Progenitor cell of endocrine pancreas (in vitro differentiated cells): ENCODE measurements at regions not wholly inside any gene's neighbourhood (a gene's known extent, or its start where the extent isn't known, plus 50 kb on each side); places are given as distances from the start of the nearest gene placed in this dataset.
"Not testable (repeated sequence)": the region's sequence is repeated elsewhere in the genome, so short reads cannot be mapped to it uniquely, and the experiment has no call there.

ENCODE experiments used
- DNase-seq: peaks from one replicate; pipeline ENCODE4 v3.0.0; 2021; ENCODE audit warnings: low spot score; ENCODE audit not compliant: unreplicated experiment
- H3K27ac Mint-ChIP-seq: 2 replicates; pipeline ENCODE4 v1.8.0; 2021; ENCODE audit warnings: mild to moderate bottlenecking, moderate library complexity, mixed read lengths
- H3K27me3 Mint-ChIP-seq: 2 replicates; pipeline ENCODE4 v1.8.0; 2021; ENCODE audit warnings: mixed read lengths
- H3K36me3 Mint-ChIP-seq: 2 replicates; pipeline ENCODE4 v1.8.0; 2022; ENCODE audit warnings: mixed read lengths; ENCODE audit not compliant: insufficient read depth
- H3K4me1 Mint-ChIP-seq: 2 replicates; pipeline ENCODE4 v1.8.0; 2021; ENCODE audit warnings: low read depth, mixed read lengths
- H3K4me3 Mint-ChIP-seq: 2 replicates; pipeline ENCODE4 v1.8.0; 2021; ENCODE audit warnings: low read depth, mild to moderate bottlenecking, moderate library complexity, mixed read lengths
- H3K9me3 Mint-ChIP-seq: 2 replicates; pipeline ENCODE4 v1.8.0; 2021; ENCODE audit warnings: low read depth, mixed read lengths
- CTCF ChIP-seq: fragments of 200-600 bp; sonication (generic); IDR thresholded peaks from one replicate; pipeline ENCODE4 v1.5.0; 2021; ENCODE audit warnings: antibody characterized with exemption, mild to moderate bottlenecking; ENCODE audit not compliant: unreplicated experiment

DNA sequence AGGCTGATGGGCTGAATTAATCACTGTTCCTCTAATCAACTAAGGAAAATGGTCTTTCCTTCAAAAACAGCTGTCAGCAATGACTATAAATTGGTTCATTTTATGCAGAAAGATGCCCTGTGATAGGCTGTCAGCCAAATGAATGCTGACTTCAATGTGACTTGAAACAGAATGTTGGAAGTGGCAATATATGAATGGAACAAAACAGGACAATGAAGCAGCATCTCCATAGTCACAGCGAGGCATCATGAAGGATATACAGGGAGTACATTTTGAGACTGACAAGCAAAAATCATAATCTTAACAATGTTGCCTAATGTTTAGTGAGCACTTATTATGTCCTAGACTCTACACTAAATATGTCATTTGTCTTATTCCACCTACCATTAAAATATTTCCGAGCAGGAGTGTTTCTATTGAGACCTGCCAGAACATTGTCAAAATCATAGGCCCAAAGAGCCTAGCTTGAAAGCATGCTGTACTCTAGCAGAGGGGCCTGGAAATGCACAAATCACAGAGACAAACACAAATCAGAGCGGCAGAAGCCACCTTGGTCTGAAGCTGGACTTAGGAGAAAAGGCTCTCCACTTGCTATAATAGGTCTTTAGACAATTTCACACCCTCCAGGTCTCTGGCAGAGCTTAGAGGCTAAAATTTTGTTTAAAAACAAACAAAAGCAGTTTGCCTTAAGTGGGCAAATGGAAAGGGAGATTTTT, 63.3 kb downstream of the FAM50B start:
- H3K4me3 Mint-ChIP-seq = no peak overlapping the region
- no peak for DNase-seq
- TF ChIP-seq CTCF = no peak
- H3K9me3 Mint-ChIP-seq = peaks cover 9% of the 10 kb centered on the region
- H3K27me3 Mint-ChIP-seq = peaks cover 7% of the 10 kb centered on the region
- no peak overlapping the region for H3K27ac Mint-ChIP-seq
- H3K36me3 Mint-ChIP-seq = no peaks in the 10 kb centered on the region
- peaks cover 28% of the 10 kb centered on the region for H3K4me1 Mint-ChIP-seq

DNA sequence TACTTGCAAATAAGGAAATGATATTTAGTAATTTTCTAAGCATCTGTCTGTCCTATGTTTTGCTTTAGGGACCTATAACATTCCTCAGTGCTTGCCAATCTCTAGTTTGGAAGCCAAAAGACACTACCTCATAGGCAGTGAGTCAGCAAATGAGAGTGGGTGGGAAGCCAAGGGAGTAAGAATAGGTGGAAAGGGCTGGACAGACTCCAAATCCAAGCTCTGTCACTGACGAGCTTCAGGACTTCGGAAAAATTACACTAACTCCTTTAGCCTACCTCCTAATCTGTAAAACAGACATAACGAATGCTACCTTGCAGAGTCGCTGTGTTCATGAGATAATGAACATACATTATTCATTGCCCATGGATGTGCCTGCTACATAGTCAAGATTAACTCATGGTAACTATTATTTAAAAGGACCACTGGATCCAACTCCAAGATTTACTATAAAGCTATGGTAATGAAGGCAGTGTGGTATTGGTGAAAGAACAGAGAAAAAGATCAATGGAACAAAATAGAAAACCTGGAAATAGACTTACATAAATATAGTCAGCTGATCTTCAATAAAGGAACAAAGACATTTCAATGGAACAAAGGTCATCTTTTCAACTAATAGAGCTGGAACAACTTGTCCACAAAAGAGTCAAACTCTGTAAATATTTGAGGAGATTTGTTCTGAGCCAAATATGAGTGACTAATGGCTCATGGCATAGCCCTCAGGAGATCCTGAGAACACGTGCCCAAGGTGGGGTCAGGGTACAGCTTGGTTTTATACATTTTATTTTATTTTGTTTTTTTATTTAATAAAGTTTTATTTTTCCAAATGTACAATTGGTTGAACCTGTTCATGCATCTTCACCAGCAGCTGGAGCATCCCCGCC, 64.1 kb downstream of the FAM50B start:
- H3K4me3 Mint-ChIP-seq = peak overlapping the region; percentile 14

GRCh38 chr6:3913958-3914337, 64.8 kb downstream of the FAM50B start:
- no peak for DNase-seq
- peaks cover 14% of the 10 kb centered on the region for H3K9me3 Mint-ChIP-seq
- H3K36me3 Mint-ChIP-seq = no peaks in the 10 kb centered on the region
- peaks cover 20% of the 10 kb centered on the region for H3K4me1 Mint-ChIP-seq
- H3K27me3 Mint-ChIP-seq = peaks cover 7% of the 10 kb centered on the region
- H3K4me3 Mint-ChIP-seq = no peak overlapping the region
- no peak for TF ChIP-seq CTCF
- no peak overlapping the region for H3K27ac Mint-ChIP-seq

More for the DNA sequence above, 64.1 kb downstream of the FAM50B start:
- Mint-ChIP-seq H3K27me3 (peaks cover 7% of the 10 kb centered on the region), H3K9me3 (peaks cover 10% of the 10 kb centered on the region), H3K4me1 (peaks cover 23% of the 10 kb centered on the region), H3K27ac (peak overlapping the region; percentile 43), H3K36me3 (no peaks in the 10 kb centered on the region)
- no peak for DNase-seq
- TF ChIP-seq CTCF = no peak

- H3K27me3 Mint-ChIP-seq = peaks cover 7% of the 10 kb centered on the region
- H3K4me3 Mint-ChIP-seq = no peak overlapping the region
- peaks cover 14% of the 10 kb centered on the region for H3K9me3 Mint-ChIP-seq
- no peaks in the 10 kb centered on the region for H3K36me3 Mint-ChIP-seq
- no peak for TF ChIP-seq CTCF
- H3K27ac Mint-ChIP-seq = no peak overlapping the region
- DNase-seq = no peak
- H3K4me1 Mint-ChIP-seq = peaks cover 12% of the 10 kb centered on the region
These were observed 66.1 kb downstream of the FAM50B start for GRCh38 chr6:3915076-3915791.

DNA sequence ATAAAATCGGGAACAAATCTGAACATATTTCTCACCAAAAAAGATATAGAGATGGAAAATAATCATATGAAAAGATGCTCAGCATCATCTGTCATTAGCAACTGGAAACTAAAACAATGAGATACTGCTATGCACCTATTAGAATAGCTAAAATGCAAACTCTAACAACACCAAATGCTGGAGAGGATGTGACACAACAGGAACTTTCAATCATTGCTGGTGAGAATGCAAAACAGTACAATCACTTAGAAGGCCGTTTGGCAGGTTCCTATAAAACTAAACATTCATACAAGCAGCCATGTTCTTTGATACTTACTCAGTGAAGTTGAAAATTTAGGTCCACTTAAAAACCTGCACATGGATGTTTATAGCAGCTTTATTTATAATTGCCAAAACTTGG, 67.0 kb downstream of the FAM50B start:
- no peak overlapping the region for H3K27ac Mint-ChIP-seq
- peaks cover 14% of the 10 kb centered on the region for H3K9me3 Mint-ChIP-seq
- H3K36me3 Mint-ChIP-seq = no peaks in the 10 kb centered on the region
- H3K4me1 Mint-ChIP-seq = peaks cover 10% of the 10 kb centered on the region
- no peak overlapping the region for H3K4me3 Mint-ChIP-seq
- TF ChIP-seq CTCF = no peak
- peaks cover 7% of the 10 kb centered on the region for H3K27me3 Mint-ChIP-seq
- no peak for DNase-seq

DNA sequence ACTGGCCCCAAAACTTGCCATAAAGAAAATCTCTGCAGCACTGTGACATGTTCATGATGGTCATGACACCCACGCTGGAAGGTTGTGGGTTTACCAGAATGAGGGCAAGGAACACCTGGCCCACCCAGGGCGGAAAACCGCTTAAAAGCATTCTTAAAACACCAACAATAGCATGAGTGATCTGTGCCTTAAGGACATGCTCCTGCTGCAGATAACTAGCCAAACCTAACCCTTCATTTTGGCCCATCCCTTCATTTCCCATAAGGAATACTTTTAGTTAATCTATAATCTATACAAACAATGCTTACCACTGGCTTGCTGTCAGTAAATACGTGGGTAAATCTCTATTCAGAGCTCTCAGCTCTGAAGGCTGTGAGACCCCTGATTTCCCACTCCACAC, 67.6 kb downstream of the FAM50B start:
- peaks cover 14% of the 10 kb centered on the region for H3K9me3 Mint-ChIP-seq
- not testable (repeated sequence) for DNase-seq, H3K27ac Mint-ChIP-seq, H3K36me3 Mint-ChIP-seq, H3K27me3 Mint-ChIP-seq, H3K4me3 Mint-ChIP-seq, H3K4me1 Mint-ChIP-seq
